ENCODE measurements at regions not wholly inside any gene's neighbourhood (a gene's known extent, or its start where the extent isn't known, plus 50 kb on each side); places are given as distances from the start of the nearest gene placed in this dataset.

DNA sequence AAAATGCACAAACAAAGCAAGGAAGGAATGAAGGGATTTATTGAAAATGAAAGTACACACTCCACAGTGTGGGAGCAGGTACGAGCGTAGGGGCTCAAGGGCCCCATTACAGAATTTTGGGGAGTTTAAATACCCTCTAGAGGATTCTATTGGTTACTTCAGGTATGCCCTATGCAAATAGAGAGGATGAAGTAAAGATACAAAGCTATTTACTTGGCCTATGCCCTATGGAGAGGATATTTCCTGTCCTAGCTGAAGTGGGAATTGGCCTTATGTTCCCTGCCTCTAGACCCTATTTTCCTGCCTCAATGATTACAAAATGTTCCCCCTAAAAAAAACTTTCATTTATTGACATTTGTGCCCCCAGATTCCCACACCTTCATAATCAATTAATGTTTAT is 59.7 kb upstream of the ASIP start:
- ChIA-PET CTCF (no interaction called here), POLR2A (no interaction called here)
- Mint-ChIP-seq H3K9me3 (ENCODE audit: insufficient read depth) (no peaks in the 10 kb centered on the region), H3K4me1 (peaks cover 5% of the 10 kb centered on the region), H3K27ac (no peak overlapping the region), H3K4me3 (no peak overlapping the region), H3K27me3 (peaks cover 19% of the 10 kb centered on the region)
- Histone ChIP-seq H3K4me2 (replicated peaks; ENCODE audit: low read depth, low read length, poor library complexity, severe bottlenecking) (no peak overlapping the region), H3K9me3 (ENCODE audit: control extremely low read depth in 1 of 3, control insufficient read depth in 2 of 3, insufficient read depth in 1 of 3, low read length in 2 of 3) (no peaks in the 10 kb centered on the region), H3K27ac (ENCODE audit: low read length in 2 of 2) (no peak overlapping the region), H3K79me2 (ENCODE audit: control insufficient read depth, insufficient read depth, low read length) (no peaks in the 10 kb centered on the region), H3K36me3 (replicated peaks in 1 of 2; ENCODE audit: control extremely low read depth in 1 of 2, control insufficient read depth in 1 of 2, extremely low read depth in 1 of 2, insufficient read depth in 2 of 2, low read length in 1 of 2) (no peaks in the 10 kb centered on the region), H3K27me3 (replicated peaks in 1 of 4; ENCODE audit: control extremely low read depth in 1 of 4, control insufficient read depth in 3 of 4, insufficient read depth in 4 of 4, low read length in 3 of 4) (peaks cover 0 to 4% (median 1%) of the 10 kb centered on the region in 4 experiments), H3K4me3 (ENCODE audit: control extremely low read depth in 1 of 5, extremely low read depth in 1 of 5, insufficient read depth in 1 of 5, low read depth in 2 of 5, low read length in 4 of 5) (no peak overlapping the region), H4K20me1 (ENCODE audit: control insufficient read depth, insufficient read depth, low read length, poor library complexity, severe bottlenecking) (no peaks in the 10 kb centered on the region), H3K9ac (ENCODE audit: low read length) (no peak overlapping the region), H2AFZ (ENCODE audit: insufficient read depth, low read depth, low read length, poor library complexity, severe bottlenecking) (no peak overlapping the region), H3K4me1 (ENCODE audit: control insufficient read depth in 2 of 2, insufficient read depth in 2 of 2, low read length in 2 of 2) (no peaks in the 10 kb centered on the region)
- ATAC-seq (ENCODE audit: low read depth) (no peak), DNase-seq (no peak)
- no CpG with 5 or more reads among the region's 2 CpGs for WGBS (ENCODE audit: insufficient coverage)
- TF ChIP-seq, protein P1, sequence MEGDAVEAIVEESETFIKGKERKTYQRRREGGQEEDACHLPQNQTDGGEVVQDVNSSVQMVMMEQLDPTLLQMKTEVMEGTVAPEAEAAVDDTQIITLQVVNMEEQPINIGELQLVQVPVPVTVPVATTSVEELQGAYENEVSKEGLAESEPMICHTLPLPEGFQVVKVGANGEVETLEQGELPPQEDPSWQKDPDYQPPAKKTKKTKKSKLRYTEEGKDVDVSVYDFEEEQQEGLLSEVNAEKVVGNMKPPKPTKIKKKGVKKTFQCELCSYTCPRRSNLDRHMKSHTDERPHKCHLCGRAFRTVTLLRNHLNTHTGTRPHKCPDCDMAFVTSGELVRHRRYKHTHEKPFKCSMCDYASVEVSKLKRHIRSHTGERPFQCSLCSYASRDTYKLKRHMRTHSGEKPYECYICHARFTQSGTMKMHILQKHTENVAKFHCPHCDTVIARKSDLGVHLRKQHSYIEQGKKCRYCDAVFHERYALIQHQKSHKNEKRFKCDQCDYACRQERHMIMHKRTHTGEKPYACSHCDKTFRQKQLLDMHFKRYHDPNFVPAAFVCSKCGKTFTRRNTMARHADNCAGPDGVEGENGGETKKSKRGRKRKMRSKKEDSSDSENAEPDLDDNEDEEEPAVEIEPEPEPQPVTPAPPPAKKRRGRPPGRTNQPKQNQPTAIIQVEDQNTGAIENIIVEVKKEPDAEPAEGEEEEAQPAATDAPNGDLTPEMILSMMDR (IDR thresholded peaks at IDR 0.05): no peak
- no peak for TF ChIP-seq EZH2 (IDR thresholded peaks at IDR 0.05; ENCODE audit: borderline replicate concordance, insufficient read depth, low read depth, low read length, poor library complexity, severe bottlenecking)
- intact Hi-C loops (cut with micrococcal nuclease): no loop called here

DNA sequence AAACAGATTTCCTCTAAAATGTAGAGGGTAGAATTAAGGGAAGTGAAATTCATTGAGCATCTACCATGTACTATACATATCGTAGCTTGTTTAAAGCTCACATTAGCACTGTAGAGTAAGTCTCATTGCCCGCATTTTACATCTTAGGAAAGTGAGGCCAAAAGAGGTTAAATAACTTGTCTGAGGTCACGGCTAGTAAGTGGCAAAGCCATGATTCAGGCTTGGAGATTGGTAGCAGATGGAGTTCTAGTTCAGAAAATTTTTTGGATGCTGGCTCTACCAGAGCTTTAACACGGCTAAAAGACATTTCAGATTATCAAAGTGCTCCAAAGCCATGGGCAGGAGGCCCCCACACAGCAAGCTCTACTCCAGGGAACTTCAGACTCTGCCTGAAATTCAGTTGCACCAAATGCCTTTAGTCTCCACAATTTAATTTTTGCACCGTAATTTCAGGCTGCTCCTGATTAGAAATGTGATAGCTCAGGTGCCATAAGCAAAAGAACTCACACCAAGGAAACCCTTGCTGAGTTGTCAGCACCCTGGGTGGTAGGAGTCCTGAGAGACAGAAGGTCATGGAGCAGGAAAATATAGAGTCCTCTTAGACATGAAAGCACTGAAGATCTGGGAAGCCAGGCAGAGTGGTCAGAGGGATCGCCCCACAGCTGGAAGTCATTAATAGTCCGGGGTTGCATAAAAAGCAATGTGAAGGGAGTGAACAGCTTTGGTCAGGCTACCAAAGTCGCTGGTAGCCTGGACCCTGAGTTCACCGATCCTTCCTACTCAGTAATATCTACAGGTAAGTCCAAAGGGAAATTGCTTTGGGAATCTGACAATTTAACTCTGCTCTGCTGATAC is 55.2 kb upstream of the ASIP start:
- intact Hi-C loops (cut with micrococcal nuclease): no loop called here
- H3K27ac Mint-ChIP-seq: no peak overlapping the region
- Histone ChIP-seq H4K20me1 (ENCODE audit: control insufficient read depth, insufficient read depth, low read length, poor library complexity, severe bottlenecking) (no peaks in the 10 kb centered on the region), H3K4me2 (replicated peaks; ENCODE audit: low read depth, low read length, poor library complexity, severe bottlenecking) (no peak overlapping the region), H3K4me3 (ENCODE audit: control extremely low read depth in 1 of 5, extremely low read depth in 1 of 5, insufficient read depth in 1 of 5, low read depth in 2 of 5, low read length in 4 of 5) (no peak overlapping the region), H3K79me2 (ENCODE audit: control insufficient read depth, insufficient read depth, low read length) (no peaks in the 10 kb centered on the region), H3K4me1 (ENCODE audit: control insufficient read depth in 2 of 2, insufficient read depth in 2 of 2, low read length in 2 of 2) (no peaks in the 10 kb centered on the region), H3K36me3 (replicated peaks in 1 of 2; ENCODE audit: control extremely low read depth in 1 of 2, control insufficient read depth in 1 of 2, extremely low read depth in 1 of 2, insufficient read depth in 2 of 2, low read length in 1 of 2) (no peaks in the 10 kb centered on the region), H3K27me3 (replicated peaks in 1 of 4; ENCODE audit: control extremely low read depth in 1 of 4, control insufficient read depth in 3 of 4, insufficient read depth in 4 of 4, low read length in 3 of 4) (peaks cover 0 to 7% (median 1%) of the 10 kb centered on the region in 4 experiments), H3K9me3 (ENCODE audit: control extremely low read depth in 1 of 3, control insufficient read depth in 2 of 3, insufficient read depth in 1 of 3, low read length in 2 of 3) (no peaks in the 10 kb centered on the region), H3K9ac (ENCODE audit: low read length) (no peak overlapping the region), H3K27ac (ENCODE audit: low read length in 2 of 2) (no peak overlapping the region), H2AFZ (ENCODE audit: insufficient read depth, low read depth, low read length, poor library complexity, severe bottlenecking) (no peak overlapping the region)
- 98% methylated on average over 5 of the region's 9 CpGs for WGBS (ENCODE audit: insufficient coverage)
- no peaks in the 10 kb centered on the region for H3K9me3 Mint-ChIP-seq (ENCODE audit: insufficient read depth)
- ChIA-PET CTCF (no interaction called here), POLR2A (no interaction called here)
- no peak overlapping the region for H3K4me3 Mint-ChIP-seq
- no peak for DNase-seq
- peaks cover 45% of the 10 kb centered on the region for H3K27me3 Mint-ChIP-seq
- TF ChIP-seq, protein P1 (IDR thresholded peaks at IDR 0.05): no peak
- no peak for TF ChIP-seq EZH2 (IDR thresholded peaks at IDR 0.05; ENCODE audit: borderline replicate concordance, insufficient read depth, low read depth, low read length, poor library complexity, severe bottlenecking)
- H3K4me1 Mint-ChIP-seq: peaks cover 5% of the 10 kb centered on the region
- no peak for ATAC-seq (ENCODE audit: low read depth)

Measured in B cell (primary cell).